ENCODE measurements at regions not wholly inside any gene's neighbourhood (a gene's known extent, or its start where the extent isn't known, plus 50 kb on each side); places are given as distances from the start of the nearest gene placed in this dataset.

DNA sequence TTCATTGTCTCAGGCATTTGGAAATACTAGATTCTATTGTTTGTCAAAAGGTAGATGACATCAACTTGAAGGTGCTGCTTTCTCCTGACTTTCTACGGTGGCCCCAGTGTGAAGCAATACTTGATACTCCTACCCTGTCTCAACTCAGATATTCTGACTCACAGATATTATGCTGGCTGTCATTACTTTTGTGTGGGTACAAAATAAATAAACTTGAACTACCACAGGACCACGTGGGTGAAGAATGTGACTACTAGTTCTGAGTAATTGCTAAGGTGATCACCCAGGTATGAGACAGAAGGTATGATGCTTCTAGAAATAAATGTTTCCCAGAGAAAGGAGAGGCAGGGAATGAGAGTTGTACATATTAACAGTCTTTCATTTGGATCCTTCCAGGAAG, 275.3 kb upstream of the SPOCK3 start:
- no peak for DNase-seq

DNA sequence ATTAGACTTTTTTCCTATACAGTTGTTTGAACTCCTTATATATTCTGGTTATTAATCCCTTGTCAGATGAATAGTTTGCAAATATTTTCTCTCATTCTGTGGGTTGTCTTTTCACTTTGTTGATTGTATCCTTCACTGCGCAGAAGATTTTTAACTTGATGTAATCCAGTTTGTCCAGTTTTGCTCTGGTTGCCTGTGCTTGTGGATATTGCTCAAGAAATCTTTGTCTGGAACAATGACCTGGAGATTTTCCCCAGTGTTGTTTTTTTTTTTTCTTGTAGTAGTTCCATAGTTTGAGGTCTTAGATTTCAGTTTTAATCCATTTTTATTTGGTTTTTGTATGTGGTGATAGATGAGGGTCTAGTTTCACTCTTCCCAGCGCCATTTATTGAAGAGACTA, 289.8 kb upstream of the SPOCK3 start:
- no peak for DNase-seq

DNA sequence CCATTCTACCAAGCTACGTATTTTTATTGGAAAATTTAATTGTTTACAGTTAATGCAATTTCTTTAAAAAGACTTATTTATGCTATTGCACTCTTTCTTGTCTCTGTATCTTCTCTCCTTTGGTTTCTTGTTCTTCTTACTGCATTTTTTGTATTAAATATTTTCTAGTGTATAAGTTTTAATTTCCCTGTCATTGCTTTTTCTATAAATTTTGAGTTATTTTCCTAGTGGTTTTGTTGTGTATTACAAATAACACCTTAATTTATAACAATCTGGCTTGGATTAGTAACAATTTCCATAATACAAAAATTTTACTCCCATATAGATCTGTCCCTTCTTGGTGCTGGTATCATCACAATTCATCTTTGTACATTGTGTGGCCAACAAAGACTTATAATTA, 303.5 kb upstream of the SPOCK3 start:
- DNase-seq: no peak

DNA sequence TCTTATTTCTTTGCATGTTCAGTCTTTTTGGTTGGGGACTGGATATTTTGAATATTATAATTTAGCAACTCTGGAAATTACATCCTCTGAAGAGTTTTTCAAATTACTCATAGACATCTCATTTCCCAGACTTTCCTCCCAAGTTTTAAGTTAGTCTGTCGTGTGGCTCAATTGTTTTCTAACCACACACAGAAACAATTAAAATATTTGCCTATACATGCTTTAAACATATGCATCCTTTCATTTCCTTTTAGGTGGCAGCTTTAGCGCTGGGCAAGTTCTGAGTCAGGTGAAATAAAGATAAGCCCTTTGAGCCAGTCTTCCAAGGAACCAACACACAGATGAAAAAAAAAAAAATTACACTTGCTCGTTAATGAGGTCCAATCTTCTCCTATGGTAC, 307.0 kb upstream of the SPOCK3 start:
- DNase-seq: no peak

DNA sequence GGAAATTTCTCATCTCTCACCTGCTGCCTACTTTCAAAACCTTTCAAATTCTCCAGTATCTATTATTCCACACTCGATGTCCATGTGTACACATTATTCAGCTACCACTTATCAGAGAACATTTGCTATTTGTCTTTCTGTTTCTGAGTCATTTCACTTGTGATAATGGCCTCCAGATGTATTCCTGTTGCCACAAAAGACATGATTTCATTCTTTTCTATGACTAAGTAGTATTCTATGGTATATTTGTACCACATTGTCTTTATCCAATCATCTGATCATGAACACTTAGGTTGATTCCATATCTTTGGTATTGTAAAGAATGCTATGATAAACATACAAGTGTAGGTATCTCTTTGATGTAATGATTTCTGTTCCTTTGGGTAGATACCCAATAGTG, 310.1 kb upstream of the SPOCK3 start:
- no peak for DNase-seq

DNA sequence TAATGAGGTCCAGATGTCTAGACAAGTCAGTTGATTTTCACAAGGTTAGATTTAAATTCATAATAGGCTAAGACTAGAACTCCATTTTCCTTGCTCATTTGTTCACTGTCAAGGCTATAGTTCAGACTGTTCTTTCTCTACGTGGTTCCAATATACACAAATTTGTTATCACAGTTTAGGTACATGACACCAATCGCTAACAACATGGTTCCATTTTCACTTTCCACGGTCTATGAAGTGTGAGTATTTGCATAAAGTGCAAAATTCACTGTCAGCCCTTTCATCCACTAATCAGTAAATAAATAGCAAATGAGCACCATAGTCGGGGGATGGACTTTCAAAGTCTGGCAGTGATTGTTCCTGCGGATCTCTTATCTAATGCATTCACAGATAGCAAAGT, 315.7 kb upstream of the SPOCK3 start:
- no peak for DNase-seq

DNA sequence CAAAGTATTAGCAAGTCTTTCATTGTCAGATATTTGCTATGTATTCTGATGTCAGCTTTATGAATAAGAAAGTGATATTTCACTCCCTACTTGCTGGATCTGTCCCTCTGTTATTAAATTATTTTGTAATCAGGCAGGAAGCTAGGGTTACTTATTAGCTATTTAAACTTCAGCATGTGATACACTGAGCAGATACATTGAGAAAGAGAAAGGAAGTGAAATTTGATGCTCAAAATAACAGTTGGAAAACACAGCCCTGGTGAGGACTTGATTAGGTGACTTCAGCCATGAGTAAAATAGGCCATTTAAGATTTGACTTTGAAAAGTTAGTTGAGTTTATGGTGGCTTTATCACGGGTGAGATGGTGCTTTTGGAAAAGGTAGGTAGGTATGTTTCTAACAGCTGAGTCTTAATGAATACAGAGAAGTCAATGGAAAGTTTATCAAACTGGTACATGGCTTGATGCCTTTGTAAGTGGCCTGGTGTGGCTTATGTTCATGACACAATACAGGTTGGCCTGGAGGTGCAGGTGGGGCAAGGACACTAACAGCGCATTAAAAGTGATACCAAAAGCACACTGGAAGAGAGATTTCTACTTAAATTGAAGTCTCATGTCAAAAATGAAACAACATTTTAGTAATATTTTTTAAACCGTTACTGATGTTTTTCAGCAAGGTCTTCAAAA, 321.2 kb upstream of the SPOCK3 start:
- DNase-seq: no peak

DNA sequence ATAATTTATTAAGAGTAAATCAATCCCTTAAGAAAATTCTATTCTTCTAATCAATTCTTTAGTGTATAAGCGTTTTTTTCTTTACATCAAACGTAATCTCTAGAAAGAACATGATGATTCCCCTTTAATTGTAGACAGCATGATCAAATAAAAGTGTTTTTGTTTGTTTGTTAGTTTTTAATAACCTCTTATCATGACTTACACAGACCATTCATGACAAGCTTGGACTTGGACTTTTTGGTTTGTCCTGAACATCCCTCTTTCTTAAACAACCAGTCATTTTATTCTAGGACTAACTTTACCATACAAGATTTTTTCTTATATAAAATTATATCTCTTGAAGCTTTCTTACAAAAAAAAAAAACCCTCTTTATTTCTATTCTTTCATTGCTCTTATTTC, 344.6 kb upstream of the SPOCK3 start:
- DNase-seq: no peak

DNA sequence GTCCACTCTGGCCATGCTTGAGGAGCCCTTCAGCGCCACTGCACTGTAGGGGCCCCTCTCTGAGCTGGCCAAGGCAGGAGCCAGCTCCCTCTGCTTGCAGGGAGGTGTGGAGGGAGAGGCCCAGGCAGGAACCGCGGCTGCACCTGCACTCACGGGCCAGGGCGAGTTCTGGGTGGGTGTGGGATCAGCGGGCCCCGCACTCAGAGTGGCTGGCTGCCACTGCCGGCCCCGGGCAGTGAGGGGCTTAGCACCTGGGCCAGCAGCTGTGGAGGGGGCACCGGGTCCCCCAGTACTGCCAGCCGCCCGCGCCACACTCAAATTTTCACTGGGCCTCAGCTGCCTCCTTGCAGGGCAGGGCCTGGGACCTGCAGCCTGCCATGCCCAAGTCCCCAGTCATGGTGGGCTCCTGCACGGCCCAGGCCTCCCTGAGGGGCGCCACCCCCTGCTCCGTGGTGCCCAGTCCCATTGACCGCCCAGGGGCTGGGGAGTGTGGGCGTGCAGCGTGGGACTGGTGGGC, 347.2 kb upstream of the SPOCK3 start:
- no peak for DNase-seq

DNA sequence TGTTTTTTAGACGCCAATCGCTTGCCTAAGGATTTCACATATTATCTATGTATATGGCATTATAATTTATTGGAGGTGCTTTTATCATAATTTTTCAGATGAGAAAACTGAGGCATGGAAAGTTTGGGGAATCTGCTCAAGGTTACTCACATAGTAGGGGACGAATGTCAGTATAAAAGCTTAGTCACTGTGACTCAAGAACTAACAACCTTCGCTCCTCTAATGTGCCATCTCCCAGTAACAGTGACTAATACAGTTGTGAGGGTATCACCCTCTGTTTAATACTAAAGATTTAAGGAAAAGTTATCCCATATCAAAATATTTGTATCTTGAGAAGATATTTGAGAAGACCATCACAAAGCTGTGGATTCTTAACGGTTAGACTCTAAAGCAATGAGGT, 353.1 kb upstream of the SPOCK3 start:
- DNase-seq: no peak

DNA sequence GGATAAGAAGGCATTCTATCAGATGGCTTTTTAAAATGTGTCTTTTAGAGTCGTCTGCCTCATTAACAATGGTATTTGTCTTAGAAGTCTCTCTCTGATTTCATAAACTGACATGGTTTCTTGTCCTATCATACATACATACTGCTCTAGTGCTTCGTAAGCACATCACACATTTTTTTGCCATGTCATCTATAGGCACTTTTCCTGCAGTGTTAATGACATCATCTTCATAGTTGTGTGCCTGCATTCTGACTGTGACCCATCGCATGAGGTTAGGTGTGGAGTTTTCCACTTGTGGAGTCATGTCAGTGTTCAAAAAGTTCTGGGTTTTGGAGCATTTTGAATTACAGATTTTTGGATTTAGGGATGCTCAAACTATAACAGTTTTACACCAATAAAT, 361.6 kb upstream of the SPOCK3 start:
- DNase-seq: no peak

DNA sequence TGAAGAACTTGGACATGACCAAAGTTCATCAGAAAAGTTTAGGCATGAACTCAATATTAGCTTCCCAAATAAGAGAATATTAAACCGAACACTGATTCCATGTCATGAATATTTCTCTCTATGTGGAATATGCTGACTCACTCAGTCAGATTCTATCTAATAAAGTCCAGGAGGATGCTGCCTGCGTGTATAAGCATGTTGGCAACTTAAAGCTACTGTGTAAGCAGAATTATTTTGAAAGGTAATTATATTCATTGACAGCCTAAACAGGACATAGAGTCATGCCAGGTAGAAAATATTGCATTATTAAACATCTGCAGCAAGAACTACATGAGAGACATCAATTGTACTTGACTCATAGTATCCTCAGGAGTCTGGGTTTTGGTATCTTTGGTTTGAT, 367.9 kb upstream of the SPOCK3 start:
- DNase-seq: no peak

DNA sequence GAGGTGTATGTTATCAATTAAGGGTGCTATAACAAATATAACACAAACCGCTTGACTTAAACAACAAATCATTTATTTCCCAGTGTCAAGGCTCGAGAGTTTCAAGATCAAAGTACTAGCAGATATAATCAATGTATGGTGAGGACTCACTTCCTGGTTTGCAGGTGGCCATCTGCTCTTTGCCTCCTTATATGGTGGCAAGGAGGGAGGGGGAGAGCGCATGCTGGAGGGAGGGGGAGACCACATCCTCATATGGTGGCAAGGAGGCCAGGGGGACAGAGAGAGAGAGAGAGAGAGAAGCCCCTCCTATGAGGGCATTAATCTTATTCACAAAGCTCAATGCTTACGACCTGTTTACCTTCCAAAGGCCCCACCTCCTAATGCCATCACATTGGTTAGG, 372.3 kb upstream of the SPOCK3 start:
- no peak for DNase-seq

DNA sequence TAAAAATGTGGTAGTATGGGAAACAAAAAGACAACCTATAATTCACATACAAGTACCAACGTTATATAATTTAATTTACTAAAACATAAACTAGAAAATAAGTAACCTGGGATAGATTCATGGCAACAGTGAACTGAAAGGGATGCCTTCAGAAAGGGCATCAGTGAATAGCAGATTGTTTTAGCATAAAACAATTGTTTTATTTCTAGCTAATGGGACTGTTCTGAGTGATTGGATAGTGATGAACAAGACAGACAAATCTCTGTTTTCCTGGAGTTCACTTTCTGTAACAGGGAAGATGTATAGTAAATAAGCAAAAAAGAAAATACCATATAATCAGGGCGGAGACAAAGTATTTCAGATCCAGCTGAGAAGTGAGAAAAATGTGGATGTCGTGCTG, 379.1 kb upstream of the SPOCK3 start:
- DNase-seq: no peak

DNA sequence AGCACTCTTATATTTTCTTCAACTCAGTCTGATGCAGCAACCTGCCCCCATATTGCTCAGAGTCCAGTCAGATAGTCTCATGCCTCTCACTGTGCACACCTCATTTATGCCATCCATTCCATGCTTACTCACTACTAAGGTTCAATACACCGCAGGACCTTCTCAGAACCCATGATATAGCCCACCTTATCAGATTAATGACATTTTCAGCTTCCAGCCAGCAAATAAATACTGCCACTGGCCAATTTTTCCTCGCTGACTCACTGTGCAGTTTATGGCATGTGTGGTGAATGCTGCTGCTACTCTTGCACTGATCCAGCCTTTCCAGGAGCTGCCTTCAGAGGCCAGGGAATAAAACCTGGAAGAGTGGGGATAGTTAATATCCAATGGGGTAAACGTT, 380.6 kb upstream of the SPOCK3 start:
- DNase-seq: no peak

DNA sequence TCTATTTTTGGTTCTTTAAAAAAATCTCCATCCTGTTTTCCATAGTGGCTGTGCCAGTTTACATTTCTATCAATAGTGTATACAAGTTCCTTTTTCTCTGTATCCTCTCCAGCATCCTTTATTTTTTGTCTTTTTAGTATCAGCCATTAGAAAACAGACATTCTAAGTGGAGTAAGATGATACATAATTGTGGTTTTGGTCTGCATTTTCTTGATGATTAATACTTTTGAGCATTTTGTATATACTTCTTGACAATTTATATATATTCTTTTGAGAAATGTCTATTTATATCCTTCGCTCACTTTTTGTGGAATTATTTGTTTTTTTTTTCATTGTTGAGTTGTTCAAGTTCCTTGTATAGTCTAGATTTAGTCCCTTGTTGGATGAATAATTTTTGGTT, 382.2 kb upstream of the SPOCK3 start:
- DNase-seq: no peak

DNA sequence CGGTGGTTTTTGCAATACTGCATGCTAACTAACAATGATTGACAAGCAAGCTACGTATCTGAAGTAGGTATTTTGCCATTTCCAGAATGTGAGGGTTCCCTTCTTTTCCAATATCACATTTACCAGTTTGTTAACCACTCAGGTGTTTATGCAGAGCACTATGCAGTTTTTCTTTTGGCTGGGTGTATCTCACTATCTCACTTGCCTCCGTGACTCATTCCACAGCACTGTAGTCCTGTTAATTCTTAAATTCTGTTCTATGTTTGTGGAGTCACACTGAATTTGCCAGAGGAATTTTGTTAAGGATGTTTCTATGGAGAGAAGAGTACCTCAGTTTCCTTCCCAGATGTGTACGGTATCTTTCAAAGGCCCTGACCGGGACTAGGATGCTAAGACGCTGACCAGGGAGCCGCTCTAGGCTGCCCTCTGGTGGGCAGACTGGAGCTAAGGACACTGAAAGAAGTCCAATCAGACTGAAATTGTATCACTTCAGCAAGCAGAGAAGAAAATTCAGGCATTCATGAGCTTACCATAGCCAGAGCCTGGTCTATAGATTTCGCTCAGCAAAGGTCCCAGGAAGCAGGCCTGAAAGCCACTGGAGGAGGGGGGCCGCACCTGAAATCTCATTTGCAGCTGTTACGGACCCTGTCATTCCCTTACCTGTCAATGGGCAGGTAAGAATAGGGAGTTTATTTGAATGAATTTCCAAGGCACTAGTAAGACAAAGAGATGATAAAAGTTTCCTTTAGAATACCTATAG, 388.4 kb upstream of the SPOCK3 start:
- DNase-seq: no peak

DNA sequence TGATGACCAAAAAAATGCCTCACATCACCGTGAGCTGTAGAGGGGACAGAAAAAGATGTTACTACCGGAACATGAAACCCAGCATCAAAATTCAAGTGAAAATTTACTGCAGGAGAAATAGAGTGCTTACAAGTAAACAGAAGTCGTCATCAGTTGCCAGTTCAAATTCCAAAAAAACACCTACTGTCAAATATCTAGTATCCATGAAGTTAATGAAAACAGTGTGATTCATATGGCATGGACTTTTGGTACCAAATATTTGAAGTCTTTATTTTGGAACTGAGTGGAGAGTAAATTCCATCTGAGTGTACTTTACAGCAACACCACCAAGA, 388.9 kb upstream of the SPOCK3 start:
- no peak for DNase-seq

DNA sequence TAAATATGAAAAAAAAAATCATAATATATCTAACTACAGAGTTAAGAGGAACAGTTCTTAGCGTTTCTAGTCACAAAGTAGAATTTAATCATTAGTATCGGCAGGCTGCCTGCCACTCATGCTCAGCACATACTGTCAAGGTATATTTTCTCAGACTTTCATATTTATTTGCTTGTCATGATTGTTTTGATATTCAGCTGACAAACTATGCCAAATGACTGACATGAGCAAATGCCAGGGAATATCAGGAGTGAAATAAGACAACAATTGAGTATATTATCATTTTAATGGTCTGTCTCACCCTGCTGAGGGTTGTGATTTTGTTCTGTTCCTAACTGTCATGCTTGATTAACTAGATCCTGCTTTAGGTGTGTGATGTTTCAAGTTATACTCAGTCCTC, 395.0 kb upstream of the SPOCK3 start:
- no peak for DNase-seq

DNA sequence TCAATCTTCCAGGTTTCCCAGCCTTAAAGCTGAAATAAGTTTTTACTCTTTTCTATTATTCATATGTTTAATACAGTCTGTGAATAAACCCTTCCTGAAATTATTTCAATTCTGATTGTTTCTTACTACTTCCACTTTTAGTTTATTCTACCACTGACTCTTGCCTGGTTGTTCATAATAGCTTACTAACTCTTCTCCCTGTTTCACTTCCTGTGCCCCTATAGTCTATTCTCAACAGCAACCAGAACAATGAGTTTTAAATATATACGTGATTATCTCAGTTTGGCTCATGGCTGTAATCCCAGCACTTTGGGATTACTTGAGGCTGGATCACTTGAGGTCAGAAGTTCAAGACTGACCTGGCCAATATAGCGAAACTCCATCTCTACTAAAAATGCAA, 408.0 kb upstream of the SPOCK3 start:
- no peak for DNase-seq

DNA sequence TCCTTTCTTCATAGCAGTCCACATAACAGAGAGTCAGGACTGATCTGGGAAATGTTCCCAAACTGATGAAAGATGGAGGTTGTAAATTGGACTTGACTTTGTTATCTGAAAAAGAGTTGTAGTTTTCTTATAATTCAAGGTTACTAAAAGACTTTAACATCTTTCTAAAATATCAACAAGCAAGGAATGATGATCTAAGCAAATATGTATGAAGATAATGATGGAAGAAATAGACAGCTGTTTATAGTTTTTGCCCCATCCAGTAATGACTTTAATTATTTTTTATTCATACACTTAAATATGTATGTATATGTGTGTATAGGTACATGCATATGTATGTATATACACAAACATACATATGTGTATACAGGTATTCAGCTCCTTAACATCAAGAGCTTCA, 411.1 kb upstream of the SPOCK3 start:
- no peak for DNase-seq

DNA sequence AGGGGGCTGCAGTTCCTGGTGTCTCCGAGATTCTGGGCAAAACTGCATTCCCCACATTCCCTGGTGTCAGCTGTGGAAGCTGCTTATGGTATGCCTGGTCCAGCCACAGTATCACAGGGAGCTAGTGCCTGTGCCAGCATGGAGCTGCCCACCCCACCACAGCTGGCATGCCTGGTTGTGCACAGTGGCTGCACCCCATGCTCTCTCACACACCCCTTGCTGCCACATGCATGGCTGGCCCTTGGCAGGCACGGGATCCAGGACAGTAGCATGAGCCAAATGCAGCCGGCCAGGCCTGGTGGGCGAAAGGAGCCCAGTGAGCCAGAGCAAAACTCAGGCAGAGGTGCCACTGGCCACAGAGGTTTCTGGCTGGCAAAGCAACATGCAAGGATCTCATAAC, 418.0 kb upstream of the SPOCK3 start:
- no peak for DNase-seq

DNA sequence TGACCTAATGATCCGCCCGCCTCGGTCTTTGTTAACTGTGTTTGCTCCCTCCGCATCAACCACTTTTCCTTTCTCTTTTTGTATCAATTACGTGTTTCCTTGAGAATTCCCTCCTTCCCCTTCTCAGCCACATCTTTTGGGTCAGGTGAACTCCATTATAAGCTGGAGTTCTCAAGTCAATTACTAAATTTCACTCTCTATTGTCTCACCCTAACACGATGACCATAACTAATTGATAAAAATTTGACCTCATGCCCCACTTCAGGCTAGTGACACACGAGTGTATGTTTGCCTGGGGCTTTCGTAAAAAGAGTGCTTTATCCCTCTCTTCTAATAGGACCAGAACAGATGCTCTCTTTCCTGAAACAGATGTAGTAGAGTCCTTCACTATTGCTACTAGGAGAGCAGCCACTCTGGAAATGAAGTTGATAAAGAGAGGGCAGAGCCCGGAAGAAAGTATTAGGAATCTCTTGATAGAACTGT, 403.6 kb upstream of the ANXA10 start:
- no peak for DNase-seq

DNA sequence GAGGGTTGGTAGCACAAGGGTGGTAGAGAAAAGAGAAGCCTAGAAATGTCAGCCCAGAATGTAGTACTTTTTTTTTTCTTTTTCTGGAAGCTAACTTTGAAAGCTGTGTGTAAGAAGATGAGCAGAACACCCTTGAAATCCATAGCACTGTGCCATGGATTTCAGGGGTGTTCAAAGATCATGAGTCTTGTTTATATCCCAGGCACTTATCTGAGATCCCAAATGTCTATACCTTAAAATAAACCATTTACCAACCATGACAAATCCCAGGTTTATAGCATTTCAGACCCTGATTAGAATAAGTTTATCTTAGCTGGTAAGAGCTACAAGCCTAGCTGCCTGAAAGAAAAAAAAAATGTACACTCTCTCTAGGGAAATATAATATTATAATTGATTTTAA, 389.9 kb upstream of the ANXA10 start:
- no peak for DNase-seq

DNA sequence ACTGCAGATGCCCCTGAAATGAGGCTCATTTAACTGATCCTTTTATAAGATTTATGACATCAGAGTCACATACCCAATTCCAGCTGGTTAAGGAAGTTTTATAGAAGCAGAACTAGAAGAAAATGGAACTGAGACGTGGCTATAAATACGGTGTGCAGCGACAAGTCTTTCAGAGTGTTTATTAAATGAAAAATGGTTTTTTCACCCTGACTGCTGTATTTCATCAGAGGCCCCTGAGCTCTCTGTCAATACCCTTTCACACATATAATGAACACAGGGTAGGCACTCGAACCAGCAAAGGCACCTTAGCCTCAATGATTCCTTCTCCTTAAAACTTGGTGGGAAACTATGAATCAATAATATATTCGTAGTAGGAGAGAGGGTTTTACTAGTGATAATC, 380.8 kb upstream of the ANXA10 start:
- no peak for DNase-seq
